ENCODE measurements at regions not wholly inside any gene's neighbourhood (a gene's known extent, or its start where the extent isn't known, plus 50 kb on each side); places are given as distances from the start of the nearest gene placed in this dataset.

DNA sequence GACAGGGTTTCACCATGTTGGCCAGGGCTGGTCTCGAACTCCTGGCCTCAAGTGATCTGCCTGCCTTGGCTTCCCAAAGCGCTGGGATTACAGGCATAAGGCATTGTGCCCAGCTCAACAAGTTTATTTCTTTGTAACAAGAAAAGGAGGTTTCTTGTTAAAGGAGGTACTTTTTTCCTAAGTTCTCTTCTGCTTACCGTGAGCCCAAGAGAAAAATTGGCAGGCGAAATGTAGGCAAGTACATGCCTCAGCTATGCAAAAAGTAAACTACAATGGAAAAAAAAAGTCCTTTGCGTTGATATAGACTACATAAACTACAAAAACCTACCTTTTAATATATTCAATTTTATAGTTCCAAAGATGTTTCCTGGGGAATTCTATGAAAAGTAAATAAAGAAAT lies 122.6 kb downstream of the DKK1 start:
- in situ Hi-C loops (cut with HindIII; ENCODE audit: low pct_ligation_motif_present, low pct_unique_long_range_greater_than_20kb, low sequenced_read_pairs) = no loop called here
- DNase-seq = no peak

DNA sequence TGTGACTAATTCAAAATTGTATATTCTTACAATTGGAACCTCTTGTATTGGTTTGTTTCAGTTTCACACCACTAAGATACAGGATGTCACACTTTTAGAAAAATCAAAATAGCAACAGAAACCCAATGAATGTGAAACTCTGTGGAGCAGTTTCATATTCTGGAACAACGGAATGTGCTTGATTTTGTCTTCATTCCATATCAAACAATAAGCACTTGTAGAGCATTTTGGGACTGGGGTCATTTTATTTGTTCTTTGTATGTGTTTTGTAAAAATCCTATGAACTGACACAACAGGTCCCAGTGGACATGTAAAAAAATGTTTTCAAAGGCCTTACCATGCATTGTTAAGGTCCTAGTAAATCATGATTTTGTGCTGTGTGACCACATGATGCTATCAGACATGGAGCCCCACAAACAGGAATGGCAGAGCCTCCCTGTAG lies 123.1 kb downstream of the DKK1 start:
- in situ Hi-C loops (cut with HindIII; ENCODE audit: low pct_ligation_motif_present, low pct_unique_long_range_greater_than_20kb, low sequenced_read_pairs) = no loop called here
- DNase-seq = no peak

DNA sequence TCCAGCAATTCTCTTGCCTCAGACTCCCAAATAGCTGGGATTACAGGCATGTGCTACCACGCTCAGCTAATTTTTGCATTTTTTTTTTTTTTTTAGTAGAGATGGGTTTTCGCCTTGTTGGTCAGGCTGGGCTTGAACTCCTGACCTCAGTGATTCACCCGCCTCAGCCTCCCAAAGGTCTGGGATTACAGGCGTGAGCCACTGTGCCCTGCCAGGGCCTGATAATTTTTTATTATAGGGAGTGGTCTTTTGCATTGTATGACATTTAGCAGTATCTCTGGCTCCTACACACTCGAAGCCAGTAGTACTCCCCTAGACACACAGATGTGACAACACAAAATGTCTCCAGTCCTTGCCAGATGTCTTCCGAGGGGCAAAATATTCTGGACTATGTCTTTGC lies 124.0 kb downstream of the DKK1 start:
- in situ Hi-C loops (cut with HindIII; ENCODE audit: low pct_ligation_motif_present, low pct_unique_long_range_greater_than_20kb, low sequenced_read_pairs) = no loop called here
- no peak for DNase-seq

DNA sequence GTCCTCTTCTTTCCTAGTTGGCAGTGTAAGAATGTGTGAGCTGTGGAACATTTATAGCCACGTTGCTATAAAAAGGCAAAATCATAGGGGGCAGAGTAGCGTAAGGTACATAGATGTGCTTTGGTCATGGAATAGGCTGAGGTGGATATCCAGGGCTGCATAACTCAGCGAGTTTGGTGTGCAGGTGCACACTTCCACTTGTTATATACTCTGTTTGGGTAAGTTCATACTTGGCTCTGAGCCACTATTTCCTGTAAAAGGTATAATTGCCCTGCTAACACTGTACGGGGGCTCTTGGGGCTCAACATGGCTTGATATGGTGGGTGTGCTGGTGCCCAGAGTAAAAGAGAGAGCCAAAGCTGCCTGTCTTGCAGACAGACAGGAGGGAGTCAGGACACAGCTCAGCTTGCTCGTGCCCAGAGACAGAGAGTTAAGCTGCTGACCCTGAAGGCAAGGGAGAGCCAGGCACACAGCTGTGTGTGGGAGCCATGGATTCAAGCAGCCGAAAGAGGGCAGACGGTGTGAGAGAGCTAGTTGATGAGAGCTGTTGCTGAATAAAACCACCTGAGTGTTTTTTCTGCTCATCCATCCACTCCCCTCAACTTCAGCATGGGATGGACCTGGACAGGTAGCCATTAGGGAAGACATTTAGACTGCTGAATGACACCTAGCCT lies 126.7 kb downstream of the DKK1 start:
- in situ Hi-C loops (cut with HindIII; ENCODE audit: low pct_ligation_motif_present, low pct_unique_long_range_greater_than_20kb, low sequenced_read_pairs) = no loop called here
- DNase-seq = no peak

DNA sequence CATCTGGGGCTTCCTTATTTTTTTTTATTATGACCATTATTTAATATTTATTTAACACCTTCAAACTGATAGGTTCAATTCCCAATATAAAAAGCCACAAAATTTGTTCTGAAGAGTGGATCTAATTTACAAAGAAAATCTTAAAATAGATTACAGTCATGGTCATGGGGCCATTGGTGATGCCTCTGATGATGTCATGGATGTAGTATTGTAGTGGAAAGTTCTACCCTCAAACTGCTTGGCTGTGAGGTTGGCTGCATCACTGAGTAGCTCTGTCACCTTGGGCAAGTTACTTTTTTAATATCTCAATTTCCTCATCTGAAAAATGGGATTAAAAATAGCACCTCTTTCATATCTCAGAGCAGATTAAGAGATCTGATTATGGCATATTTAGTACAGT lies 128.5 kb downstream of the DKK1 start:
- in situ Hi-C loops (cut with HindIII; ENCODE audit: low pct_ligation_motif_present, low pct_unique_long_range_greater_than_20kb, low sequenced_read_pairs) = no loop called here
- no peak for DNase-seq

DNA sequence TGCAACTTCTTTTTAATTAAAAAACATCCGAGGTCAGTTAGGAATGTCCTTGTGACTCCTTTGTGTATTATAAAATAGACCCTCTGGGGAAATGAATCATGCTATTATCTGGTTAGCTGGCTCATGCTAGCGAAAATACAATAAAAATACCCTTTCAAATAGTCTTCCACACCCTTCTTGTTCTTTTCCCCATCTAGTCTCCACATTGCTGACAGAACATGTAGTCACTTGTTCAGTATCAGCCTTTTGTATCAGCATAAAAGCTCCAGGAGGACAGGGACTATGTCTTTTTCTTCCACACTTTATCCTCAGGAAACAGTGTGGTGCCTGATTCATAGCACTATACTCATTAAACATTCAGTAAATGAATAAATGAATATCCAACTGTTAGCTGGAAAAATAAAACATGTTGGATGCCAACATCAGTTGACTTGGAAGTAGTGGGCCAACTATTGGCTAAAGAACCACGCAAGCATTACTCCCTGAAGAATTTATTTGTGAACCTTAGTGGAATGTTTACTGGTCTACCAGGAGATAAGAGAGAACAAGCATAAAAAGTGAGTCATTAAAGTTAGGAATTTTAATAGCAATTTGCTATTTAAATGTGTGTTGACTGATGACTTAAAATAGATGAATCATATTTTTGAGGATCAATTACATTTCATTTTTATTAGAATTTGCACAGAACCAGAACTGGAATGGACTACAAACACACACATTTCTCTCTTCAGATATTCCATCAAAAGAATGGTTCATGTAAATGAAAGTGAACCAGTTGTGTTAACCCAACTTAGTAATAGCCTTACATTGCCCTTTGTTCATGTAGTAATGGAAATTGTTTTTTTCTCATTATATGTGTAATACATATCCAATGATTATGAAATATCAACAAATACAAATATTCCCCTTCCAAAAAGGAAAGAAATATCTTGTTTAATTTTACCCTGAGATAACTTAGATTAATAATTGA lies 129.6 kb downstream of the DKK1 start:
- in situ Hi-C loops (cut with HindIII; ENCODE audit: low pct_ligation_motif_present, low pct_unique_long_range_greater_than_20kb, low sequenced_read_pairs) = no loop called here
- DNase-seq = no peak

DNA sequence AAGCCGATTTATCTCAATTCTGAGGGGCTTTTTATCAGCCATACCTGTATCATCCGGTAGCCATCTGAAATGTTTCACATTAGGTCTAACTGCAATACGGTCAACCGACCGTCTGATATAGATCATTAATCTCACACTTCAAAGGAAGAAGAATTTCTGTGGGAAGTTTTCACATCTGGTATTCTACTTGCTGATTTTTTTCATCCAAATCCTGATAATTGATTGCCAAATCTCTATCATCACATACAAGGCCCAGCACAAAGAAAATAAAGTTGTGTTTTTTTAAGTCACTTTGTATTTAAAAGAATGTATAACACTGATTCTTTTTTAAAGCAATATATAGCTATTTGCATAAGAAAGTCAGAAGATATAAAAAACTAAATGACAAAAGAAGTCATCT lies 132.3 kb downstream of the DKK1 start:
- in situ Hi-C loops (cut with HindIII; ENCODE audit: low pct_ligation_motif_present, low pct_unique_long_range_greater_than_20kb, low sequenced_read_pairs) = no loop called here
- no peak for DNase-seq

DNA sequence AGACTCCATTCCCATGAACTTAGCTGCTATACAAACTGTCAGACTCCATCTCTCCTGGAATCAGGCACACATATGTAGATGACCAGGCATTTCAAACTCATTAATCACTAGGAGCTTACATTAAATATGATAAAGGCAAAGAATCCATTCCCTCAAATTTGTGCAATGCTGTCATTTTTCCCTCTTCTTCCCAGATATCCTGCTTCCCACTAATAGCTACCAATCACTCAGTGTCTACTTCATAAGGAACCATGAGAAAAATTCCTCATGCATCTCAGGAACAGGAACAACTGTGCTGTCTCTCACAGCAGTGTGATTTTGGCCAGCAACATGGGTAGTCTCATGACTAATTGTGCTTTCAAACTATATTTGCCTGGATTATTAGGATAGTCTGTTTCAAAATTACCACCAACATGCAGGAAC lies 133.9 kb downstream of the DKK1 start:
- in situ Hi-C loops (cut with HindIII; ENCODE audit: low pct_ligation_motif_present, low pct_unique_long_range_greater_than_20kb, low sequenced_read_pairs) = no loop called here
- no peak for DNase-seq

DNA sequence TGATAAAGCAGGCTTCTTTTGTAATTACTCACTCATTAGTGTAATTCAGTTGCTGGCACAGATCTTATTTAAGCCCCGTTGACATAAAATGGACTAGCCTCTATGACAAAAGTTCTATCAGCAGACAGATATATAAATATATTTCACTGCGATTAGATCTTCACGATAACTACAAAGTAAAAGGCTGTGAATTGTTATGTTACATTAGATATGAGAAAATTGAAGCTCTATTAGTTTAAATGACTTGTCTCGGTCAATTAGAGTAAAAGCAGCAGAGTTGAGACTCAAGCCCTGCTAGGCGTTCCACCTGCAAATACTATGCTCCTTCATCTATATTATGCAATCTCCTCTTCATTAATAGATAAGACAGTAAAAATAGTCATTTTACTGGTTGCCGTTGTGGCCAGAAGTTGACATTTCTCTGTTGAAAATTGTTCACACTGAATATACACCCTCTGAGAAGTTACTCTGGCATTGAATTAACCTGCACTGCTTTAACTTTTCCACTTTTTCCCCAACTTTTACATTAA lies 136.7 kb downstream of the DKK1 start:
- no peak for DNase-seq
- in situ Hi-C loops (cut with HindIII; ENCODE audit: low pct_ligation_motif_present, low pct_unique_long_range_greater_than_20kb, low sequenced_read_pairs) = no loop called here

DNA sequence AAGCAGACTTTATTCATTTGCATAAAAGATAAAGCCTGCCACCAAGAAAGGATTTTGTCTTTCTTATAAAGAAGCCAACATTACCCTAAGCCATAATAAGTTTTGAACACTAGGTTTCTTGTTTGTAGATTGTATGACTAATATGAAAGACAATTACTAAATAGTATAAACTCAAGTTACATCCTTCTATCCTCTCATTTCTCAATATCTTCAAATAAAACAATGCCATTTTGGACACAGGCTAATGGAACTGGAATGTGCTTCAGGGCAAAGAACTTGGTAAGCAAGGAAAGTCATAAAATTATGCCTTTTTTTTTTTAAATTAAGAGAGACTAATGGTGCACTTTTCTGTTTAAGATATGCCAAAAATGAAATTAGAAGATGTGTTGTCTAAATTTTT lies 137.7 kb downstream of the DKK1 start:
- in situ Hi-C loops (cut with HindIII; ENCODE audit: low pct_ligation_motif_present, low pct_unique_long_range_greater_than_20kb, low sequenced_read_pairs) = no loop called here
- no peak for DNase-seq

DNA sequence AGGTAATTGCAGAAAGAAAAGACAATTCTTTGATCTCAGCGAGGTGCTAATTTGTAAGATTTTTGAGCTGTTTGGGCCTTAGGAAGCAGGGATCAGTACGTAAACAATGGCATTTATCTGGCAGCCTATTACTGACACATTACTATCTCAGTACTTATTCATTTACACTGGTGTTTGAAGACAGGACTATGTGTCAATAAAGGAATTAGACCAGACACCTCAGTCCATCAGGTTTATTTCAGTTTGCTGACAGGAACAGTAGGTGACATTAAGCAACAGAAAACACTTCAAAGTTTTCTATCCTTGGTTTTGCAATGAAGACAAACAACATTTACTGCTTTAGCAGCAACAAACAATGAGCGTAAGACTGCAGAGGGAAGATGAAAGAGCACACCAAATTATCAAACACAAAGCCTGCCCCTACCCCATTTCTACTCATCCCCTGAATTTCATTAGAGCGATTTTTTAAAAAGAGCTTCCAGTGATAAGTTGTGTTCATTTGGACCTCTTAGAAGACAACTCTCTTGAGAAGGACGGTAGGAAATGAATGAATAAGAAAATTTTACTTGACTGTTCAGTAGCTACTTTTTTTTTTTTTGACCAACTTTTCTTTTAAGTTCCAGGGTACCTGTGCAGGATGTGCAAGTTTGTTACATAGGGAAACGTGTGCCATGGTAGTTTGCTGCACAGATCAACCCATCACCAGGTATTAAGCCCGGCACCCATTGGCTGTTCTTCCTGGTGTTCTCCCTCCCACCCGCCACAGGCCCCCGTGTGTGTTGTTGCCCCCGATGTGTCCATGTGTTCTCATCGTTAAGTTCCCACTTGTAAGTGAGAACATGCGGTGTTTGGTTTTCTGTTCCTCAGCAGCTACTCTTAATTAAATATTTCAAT lies 138.8 kb downstream of the DKK1 start:
- in situ Hi-C loops (cut with HindIII; ENCODE audit: low pct_ligation_motif_present, low pct_unique_long_range_greater_than_20kb, low sequenced_read_pairs) = no loop called here
- no peak for DNase-seq

DNA sequence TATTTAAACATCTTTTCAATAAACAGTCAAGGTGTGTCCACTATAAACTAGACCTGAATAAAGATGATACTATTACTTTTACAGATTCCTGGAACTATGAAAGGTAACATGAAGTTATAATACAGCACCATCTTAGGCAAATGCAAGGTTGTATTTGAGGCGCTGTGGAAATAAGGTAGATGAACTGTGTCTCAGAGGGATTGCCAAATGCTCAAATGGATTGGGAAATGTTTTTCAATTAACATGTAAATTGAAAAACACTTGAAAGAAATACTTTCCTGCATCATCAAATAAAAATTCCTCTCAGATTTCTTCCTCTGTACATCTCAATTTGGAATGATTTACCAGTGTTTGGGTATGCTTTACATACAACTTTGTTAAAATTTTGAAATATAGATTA lies 139.4 kb downstream of the DKK1 start:
- in situ Hi-C loops (cut with HindIII; ENCODE audit: low pct_ligation_motif_present, low pct_unique_long_range_greater_than_20kb, low sequenced_read_pairs) = no loop called here
- DNase-seq = no peak

DNA sequence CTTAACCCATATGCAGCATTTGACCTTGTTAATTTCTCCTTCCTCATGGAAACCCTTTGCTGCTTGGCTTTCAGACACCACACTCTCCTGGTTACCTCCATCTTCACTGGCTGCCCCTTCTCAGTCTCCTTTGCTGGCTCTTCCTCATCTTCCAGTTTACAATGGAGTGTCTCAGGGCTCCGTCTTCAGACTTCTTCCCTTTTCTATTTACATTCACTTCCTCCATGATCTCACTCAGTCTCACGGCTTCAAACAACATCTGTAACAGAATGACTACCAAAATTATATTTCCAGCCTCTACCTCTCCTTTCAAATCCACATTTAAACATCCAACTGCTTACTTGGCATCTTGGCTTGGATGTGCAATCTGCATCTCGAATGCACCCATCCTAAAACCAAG lies 140.4 kb downstream of the DKK1 start:
- DNase-seq = no peak
- in situ Hi-C loops (cut with HindIII; ENCODE audit: low pct_ligation_motif_present, low pct_unique_long_range_greater_than_20kb, low sequenced_read_pairs) = no loop called here

DNA sequence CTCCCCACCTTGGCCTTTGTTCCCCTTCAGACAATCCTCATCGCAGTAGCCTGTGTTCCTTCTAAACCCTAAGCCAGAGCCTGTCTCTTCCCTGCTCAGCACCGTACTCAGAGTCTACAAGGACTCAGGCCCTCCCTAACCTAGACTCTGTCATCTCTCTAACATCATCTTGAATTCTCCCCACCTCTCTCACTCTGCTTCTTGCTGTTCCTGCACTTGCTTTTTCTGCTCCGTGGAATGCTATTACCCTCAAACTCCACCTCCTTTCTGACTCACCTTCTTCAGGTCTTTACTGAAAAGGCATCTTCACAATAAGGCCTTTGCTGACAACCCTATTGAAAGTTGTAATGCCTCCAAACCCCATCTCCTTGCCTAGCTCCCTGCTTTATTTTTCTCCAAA lies 141.0 kb downstream of the DKK1 start:
- in situ Hi-C loops (cut with HindIII; ENCODE audit: low pct_ligation_motif_present, low pct_unique_long_range_greater_than_20kb, low sequenced_read_pairs) = no loop called here

DNA sequence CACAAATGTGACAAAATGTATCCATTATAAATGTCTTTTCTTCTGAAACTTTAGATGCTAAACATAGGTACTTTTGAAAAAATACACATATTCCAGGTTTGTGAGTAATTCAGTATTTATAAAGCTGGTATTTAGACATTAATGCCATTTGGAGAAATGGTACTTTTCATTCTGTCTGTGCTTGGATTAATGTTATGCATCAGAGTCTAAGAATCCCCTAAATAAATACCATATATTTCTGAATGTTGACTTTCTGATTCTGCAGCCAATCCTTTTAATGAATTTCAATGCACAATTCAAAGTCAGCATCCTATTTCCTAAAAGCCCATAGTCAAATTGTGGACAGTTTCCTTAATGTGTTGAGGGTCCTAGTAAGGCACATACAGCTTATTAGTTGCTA lies 145.0 kb downstream of the DKK1 start:
- no peak for DNase-seq
- in situ Hi-C loops (cut with HindIII; ENCODE audit: low pct_ligation_motif_present, low pct_unique_long_range_greater_than_20kb, low sequenced_read_pairs) = no loop called here

More for the DNA sequence above, 141.0 kb downstream of the DKK1 start:
- DNase-seq = no peak

DNA sequence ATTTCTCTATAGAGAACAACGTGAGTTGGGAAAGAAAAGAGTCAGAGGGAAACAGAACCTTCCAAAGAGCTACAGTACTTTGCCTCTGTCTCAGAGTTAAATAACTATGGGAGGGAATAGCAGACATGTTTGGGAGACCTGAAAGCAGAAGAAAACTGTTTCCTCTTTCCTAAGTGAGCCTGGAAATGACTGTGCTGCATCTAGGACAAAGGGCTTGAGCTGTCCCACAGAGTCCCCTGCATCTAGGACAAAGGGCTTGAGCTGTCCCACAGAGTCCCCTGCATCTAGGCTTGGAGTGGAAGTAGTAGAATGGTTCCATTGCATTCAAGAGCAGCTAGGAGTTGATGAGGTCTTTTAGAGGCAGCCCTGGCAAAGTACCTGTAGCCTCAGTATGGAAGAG lies 149.7 kb downstream of the DKK1 start:
- no peak for DNase-seq
- in situ Hi-C loops (cut with HindIII; ENCODE audit: low pct_ligation_motif_present, low pct_unique_long_range_greater_than_20kb, low sequenced_read_pairs) = no loop called here

DNA sequence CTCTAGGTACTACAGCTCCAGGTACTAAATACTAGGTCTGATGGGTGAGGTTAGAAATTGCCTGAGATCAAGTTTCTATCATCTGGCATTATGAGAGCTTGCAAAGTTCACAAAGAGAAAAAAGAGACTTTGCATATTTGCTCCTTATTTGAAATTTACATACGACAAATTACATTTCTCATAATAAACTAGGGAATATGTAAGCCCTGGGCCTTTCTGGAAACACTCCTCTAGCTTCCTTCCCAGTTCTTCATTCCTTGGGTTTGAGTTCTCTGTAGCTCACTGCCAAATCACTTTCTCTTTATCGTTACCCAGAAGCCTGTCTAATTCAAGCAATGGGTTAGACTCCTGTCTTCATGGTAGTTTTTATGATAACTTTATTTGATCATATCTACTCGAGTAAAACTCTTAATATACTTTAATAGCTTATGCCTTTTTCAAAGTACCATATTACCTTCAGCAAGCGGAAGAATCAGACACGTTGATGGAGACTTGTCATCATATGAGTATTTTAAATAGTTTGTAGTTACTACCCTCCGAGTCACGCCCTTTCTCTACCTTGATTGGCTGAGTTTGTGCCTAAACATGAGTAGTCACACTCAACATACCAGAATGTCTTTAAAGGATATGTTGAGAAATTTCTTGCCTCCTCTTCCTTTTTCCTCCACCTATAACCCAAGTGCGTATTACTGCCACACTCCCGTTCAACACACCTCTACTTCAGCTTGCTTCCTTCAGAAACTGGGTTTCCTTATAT lies 150.5 kb downstream of the DKK1 start:
- in situ Hi-C loops (cut with HindIII; ENCODE audit: low pct_ligation_motif_present, low pct_unique_long_range_greater_than_20kb, low sequenced_read_pairs) = no loop called here
- no peak for DNase-seq

DNA sequence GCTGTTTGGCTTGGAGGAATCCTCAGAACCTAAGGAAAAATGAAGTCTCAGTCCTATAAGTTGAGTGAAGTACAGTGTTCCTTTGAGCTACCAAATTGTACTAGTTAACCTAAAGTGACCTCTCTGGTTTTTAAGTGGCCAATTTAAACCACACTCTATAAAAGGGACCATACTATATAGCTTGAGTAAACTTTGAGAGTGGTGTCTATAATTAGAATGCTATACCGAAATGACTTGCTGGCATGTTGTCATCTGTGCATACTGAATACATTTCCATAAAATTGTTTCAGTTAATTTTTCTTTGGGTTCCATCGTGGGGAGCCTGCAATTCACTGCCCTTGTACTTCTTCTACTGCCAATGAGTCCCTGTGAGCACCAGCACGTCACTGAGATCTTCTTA lies 151.1 kb downstream of the DKK1 start:
- in situ Hi-C loops (cut with HindIII; ENCODE audit: low pct_ligation_motif_present, low pct_unique_long_range_greater_than_20kb, low sequenced_read_pairs) = no loop called here
- DNase-seq = no peak

All from ACHN (cell line).